ENCODE measurements at regions not wholly inside any gene's neighbourhood (a gene's known extent, or its start where the extent isn't known, plus 50 kb on each side); places are given as distances from the start of the nearest gene placed in this dataset.

- DNase-seq (ENCODE audit: low spot score), result no peak
These were observed 574.2 kb upstream of the JAG1 start for GRCh38 chr20:11248011-11248409.

GRCh38 chr20:11248687-11249638 is 575.2 kb upstream of the JAG1 start:
- DNase-seq (ENCODE audit: low spot score), result no peak

GRCh38 chr20:11249683-11250082 is 575.9 kb upstream of the JAG1 start:
- DNase-seq (ENCODE audit: low spot score), result no peak

GRCh38 chr20:11252447-11252846 is 578.6 kb upstream of the JAG1 start:
- no peak for DNase-seq (ENCODE audit: low spot score)

GRCh38 chr20:11255455-11255854 is 581.7 kb upstream of the JAG1 start:
- DNase-seq (ENCODE audit: low spot score), result no peak

GRCh38 chr20:11255860-11256259 is 582.1 kb upstream of the JAG1 start:
- no peak for DNase-seq (ENCODE audit: low spot score)

GRCh38 chr20:11260611-11261010 is 586.8 kb upstream of the JAG1 start:
- DNase-seq (ENCODE audit: low spot score), result no peak

- no peak for DNase-seq (ENCODE audit: low spot score)
These were observed 587.8 kb upstream of the JAG1 start for GRCh38 chr20:11261533-11262000.

GRCh38 chr20:11266571-11266970 is 592.8 kb upstream of the JAG1 start:
- DNase-seq (ENCODE audit: low spot score), result no peak

GRCh38 chr20:11267131-11267761 is 593.4 kb upstream of the JAG1 start:
- DNase-seq (ENCODE audit: low spot score), result peak; percentile 88

GRCh38 chr20:11267762-11268335 is 594.0 kb upstream of the JAG1 start:
- no peak for DNase-seq (ENCODE audit: low spot score)

GRCh38 chr20:11270566-11270965 is 596.8 kb upstream of the JAG1 start:
- no peak for DNase-seq (ENCODE audit: low spot score)

GRCh38 chr20:11271319-11271718 is 597.5 kb upstream of the JAG1 start:
- no peak for DNase-seq (ENCODE audit: low spot score)

GRCh38 chr20:11271920-11272594 is 598.3 kb upstream of the JAG1 start:
- peak; percentile 17 for DNase-seq (ENCODE audit: low spot score)

- DNase-seq (ENCODE audit: low spot score), result peak; percentile 85
These were observed 600.4 kb upstream of the JAG1 start for GRCh38 chr20:11274141-11274594.

GRCh38 chr20:11275740-11276139 is 601.9 kb upstream of the JAG1 start:
- no peak for DNase-seq (ENCODE audit: low spot score)

GRCh38 chr20:11277170-11277569 is 603.4 kb upstream of the JAG1 start:
- no peak for DNase-seq (ENCODE audit: low spot score)

GRCh38 chr20:11277858-11278257 is 604.1 kb upstream of the JAG1 start:
- DNase-seq (ENCODE audit: low spot score), result no peak

- no peak for DNase-seq (ENCODE audit: low spot score)
These were observed 604.7 kb upstream of the JAG1 start for GRCh38 chr20:11278461-11278860.

- no peak for DNase-seq (ENCODE audit: low spot score)
These were observed 607.4 kb upstream of the JAG1 start for GRCh38 chr20:11281240-11281639.

GRCh38 chr20:11281768-11282167 is 608.0 kb upstream of the JAG1 start:
- no peak for DNase-seq (ENCODE audit: low spot score)

- DNase-seq (ENCODE audit: low spot score), result no peak
These were observed 613.3 kb upstream of the JAG1 start for GRCh38 chr20:11287126-11287525.

All from SW480 (cell line).